GM23338 (cell line): ENCODE measurements at regions not wholly inside any gene's neighbourhood (a gene's known extent, or its start where the extent isn't known, plus 50 kb on each side); places are given as distances from the start of the nearest gene placed in this dataset.

ENCODE experiments used
- ATAC-seq: fragments of 200-7000 bp; cut with Tn5 transposase; 3 replicates; pipeline ENCODE4 v1.9.1; 2020
- DNase-seq: peaks from one replicate; pipeline ENCODE4 v3.0.0-alpha.2; 2015; ENCODE audit warnings: low spot score
- H2AFZ ChIP-seq: fragments of 200-600 bp; sonication (generic); 2 replicates; pipeline ENCODE4 v1.8.0; 2016; ENCODE audit warnings: antibody characterized with exemption, mild to moderate bottlenecking, moderate library complexity
- H3F3A ChIP-seq: fragments of 200-600 bp; sonication (generic); replicated peaks from 2 replicates; pipeline ENCODE4 v1.8.0; 2017; ENCODE audit warnings: antibody characterized with exemption, mixed run types, low read depth
- H3K27ac ChIP-seq: fragments of 200-600 bp; sonication (generic); 2 replicates; pipeline ENCODE4 v1.6.1; 2016; ENCODE audit warnings: low read depth
- H3K27me3 ChIP-seq: fragments of 200-600 bp; sonication (generic); 2 replicates; pipeline ENCODE4 v1.8.0; 2016; ENCODE audit warnings: mild to moderate bottlenecking, mixed run types, moderate library complexity; ENCODE audit not compliant: insufficient read depth
- H3K36me3 ChIP-seq: fragments of 200-600 bp; sonication (generic); 2 replicates; pipeline ENCODE4 v1.8.0; 2016; ENCODE audit warnings: mild to moderate bottlenecking; ENCODE audit not compliant: insufficient read depth
- H3K4me1 ChIP-seq: fragments of 200-600 bp; sonication (generic); 2 replicates; pipeline ENCODE4 v1.8.0; 2016; ENCODE audit warnings: mild to moderate bottlenecking, moderate library complexity; ENCODE audit not compliant: insufficient read depth
- H3K4me2 ChIP-seq: fragments of 200-600 bp; sonication (generic); 2 replicates; pipeline ENCODE4 v1.7.1; 2017; ENCODE audit warnings: mixed run types
- H3K4me3 ChIP-seq: fragments of 200-600 bp; sonication (generic); 2 replicates; pipeline ENCODE4 v1.6.1; 2016; ENCODE audit warnings: mixed run types
- H3K79me2 ChIP-seq: fragments of 200-600 bp; sonication (generic); replicated peaks from 2 replicates; pipeline ENCODE4 v1.8.0; 2017; ENCODE audit warnings: mild to moderate bottlenecking; ENCODE audit not compliant: insufficient read depth
- H3K9me2 ChIP-seq: fragments of 200-600 bp; sonication (generic); 2 replicates; pipeline ENCODE4 v1.8.0; 2017; ENCODE audit not compliant: insufficient read depth
- H4K20me1 ChIP-seq: fragments of 200-600 bp; sonication (generic); replicated peaks from 2 replicates; pipeline ENCODE4 v1.8.0; 2017; ENCODE audit warnings: mild to moderate bottlenecking; ENCODE audit not compliant: insufficient read depth
- H3K27ac Mint-ChIP-seq: 2 replicates; pipeline ENCODE4 v1.8.0; 2020; ENCODE audit warnings: inconsistent platforms, mild to moderate bottlenecking, moderate library complexity, mixed read lengths
- H3K27me3 Mint-ChIP-seq: 3 replicates; pipeline ENCODE4 v1.8.0; 2022; ENCODE audit warnings: low read depth, mild to moderate bottlenecking, moderate library complexity, mixed read lengths, inconsistent platforms; ENCODE audit not compliant: insufficient read depth, poor library complexity
- H3K36me3 Mint-ChIP-seq: 3 replicates; pipeline ENCODE4 v1.8.0; 2021; ENCODE audit warnings: low read depth, mild to moderate bottlenecking, inconsistent platforms, moderate library complexity, mixed read lengths
- H3K4me1 Mint-ChIP-seq: 3 replicates; pipeline ENCODE4 v1.8.0; 2020; ENCODE audit warnings: mild to moderate bottlenecking, inconsistent platforms, mixed read lengths
- H3K4me3 Mint-ChIP-seq: 3 replicates; pipeline ENCODE4 v1.8.0; 2021; ENCODE audit warnings: moderate library complexity, mild to moderate bottlenecking, inconsistent platforms, mixed read lengths
- H3K9me3 Mint-ChIP-seq: 3 replicates; pipeline ENCODE4 v1.8.0; 2020; ENCODE audit warnings: moderate library complexity, mild to moderate bottlenecking, inconsistent platforms, mixed read lengths
- POLR2AphosphoS5 ChIP-seq: IDR thresholded peaks from 2 replicates; pipeline ENCODE4 v1.6.1; 2016; ENCODE audit warnings: antibody characterized with exemption, low read depth
- ZNF462 ChIP-seq: fragments of 250-450 bp; sonication (Bioruptor Pico); IDR thresholded peaks from 2 replicates; pipeline ENCODE4 v1.5.0; 2020; ENCODE audit warnings: mild to moderate bottlenecking, moderate library complexity
- TF ChIP-seq, protein P1 (sequence below): IDR thresholded peaks from 2 replicates; pipeline ENCODE4 v1.6.1; 2016; ENCODE audit warnings: antibody characterized with exemption

DNA sequence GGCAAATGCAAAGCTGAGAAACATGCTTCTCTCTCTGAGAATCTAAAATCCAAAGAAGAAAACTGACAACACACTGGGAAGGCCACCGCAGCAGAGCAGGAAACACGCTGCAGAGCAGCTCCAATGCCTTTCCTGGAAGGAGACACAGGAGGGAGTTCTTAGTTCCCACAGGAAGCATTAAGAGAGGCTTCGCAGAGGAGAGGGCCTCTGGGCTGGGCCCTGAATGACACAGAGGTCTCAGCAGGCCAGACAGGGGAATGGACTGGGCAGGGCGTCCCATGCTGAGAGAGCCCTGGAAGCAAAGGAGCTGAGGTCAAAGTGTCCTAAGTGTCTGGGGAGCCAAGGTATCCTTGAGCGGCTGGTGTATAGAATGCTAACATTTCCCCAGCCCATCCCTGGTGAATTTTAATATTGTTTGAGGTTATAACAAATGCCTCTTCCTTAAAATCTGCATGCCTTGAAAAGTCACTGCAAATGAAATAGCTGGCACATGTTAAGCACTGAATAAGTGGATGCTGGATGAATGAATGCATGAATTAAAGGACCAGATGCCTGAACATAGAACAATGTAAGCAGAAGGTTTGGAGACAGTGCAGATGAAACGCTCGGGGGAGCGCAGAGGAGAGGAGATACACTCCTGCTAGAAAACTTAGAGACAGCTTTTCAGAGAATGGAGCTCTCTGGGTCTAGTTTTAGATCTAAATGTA is 110.0 kb upstream of the SYNDIG1 start:
- H3K27ac ChIP-seq, result no peak overlapping the region
- TF ChIP-seq, protein P1, sequence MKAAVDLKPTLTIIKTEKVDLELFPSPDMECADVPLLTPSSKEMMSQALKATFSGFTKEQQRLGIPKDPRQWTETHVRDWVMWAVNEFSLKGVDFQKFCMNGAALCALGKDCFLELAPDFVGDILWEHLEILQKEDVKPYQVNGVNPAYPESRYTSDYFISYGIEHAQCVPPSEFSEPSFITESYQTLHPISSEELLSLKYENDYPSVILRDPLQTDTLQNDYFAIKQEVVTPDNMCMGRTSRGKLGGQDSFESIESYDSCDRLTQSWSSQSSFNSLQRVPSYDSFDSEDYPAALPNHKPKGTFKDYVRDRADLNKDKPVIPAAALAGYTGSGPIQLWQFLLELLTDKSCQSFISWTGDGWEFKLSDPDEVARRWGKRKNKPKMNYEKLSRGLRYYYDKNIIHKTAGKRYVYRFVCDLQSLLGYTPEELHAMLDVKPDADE, result no peak
- TF ChIP-seq ZNF462 (CRISPR knock-in tag), result peak; percentile 58; the same call in 1 of the 2 replicates
- H3K4me3 ChIP-seq, result no peak overlapping the region
- 0 out of 2 replicates have a peak, but pooled peaks cover 2% of the 10 kb centered on the region for H3K4me1 ChIP-seq
- H3K4me2 ChIP-seq, result no peak overlapping the region
- Mint-ChIP-seq H3K9me3 (peaks cover 8% of the 10 kb centered on the region), H3K27me3 (peaks cover 6% of the 10 kb centered on the region), H3K4me1 (peaks cover 7% of the 10 kb centered on the region; the same call in 2 of the 3 replicates), H3K36me3 (no peaks in the 10 kb centered on the region), H3K27ac (no peak overlapping the region; the same call in 1 of the 2 replicates), H3K4me3 (no peak overlapping the region)
- no peaks in the 10 kb centered on the region for H3F3A ChIP-seq
- H4K20me1 ChIP-seq, result no peaks in the 10 kb centered on the region
- H2AFZ ChIP-seq, result peak overlapping the region; percentile 83
- H3K9me2 ChIP-seq, result no peaks in the 10 kb centered on the region
- H3K79me2 ChIP-seq, result no peaks in the 10 kb centered on the region
- DNase-seq (peak; percentile 18), ATAC-seq (peak; percentile 79)
- H3K36me3 ChIP-seq, result no peaks in the 10 kb centered on the region
- H3K27me3 ChIP-seq, result no peaks in the 10 kb centered on the region

DNA sequence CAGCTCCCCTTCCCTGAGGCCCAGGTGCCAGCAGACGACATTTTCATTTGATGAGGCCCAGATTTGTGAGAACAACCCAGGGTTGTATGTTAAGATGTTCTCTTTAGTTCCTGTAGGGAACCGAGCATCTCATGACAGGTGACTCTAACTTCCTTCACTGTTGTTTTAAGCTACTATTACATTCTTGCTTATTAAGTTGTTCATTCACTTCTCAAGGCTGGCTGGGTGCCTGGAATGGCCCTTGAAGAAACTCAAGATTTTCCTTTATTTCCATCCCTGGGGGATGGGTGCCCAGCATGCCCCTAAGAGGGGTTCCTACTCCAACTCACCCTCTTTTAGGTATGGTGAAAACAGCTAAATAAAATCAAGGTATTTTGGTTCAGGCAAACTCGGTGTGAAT is 111.5 kb upstream of the SYNDIG1 start:
- DNase-seq, result no peak
- Histone ChIP-seq H3K36me3 (no peaks in the 10 kb centered on the region), H3K27me3 (no peaks in the 10 kb centered on the region), H3K4me2 (no peak overlapping the region), H3K79me2 (no peaks in the 10 kb centered on the region), H3F3A (no peaks in the 10 kb centered on the region), H3K27ac (no peak overlapping the region), H2AFZ (peak overlapping the region; percentile 56; the same call in 1 of the 2 replicates), H3K4me1 (0 out of 2 replicates have a peak, but pooled peaks cover 5% of the 10 kb centered on the region), H3K9me2 (no peaks in the 10 kb centered on the region), H3K4me3 (no peak overlapping the region), H4K20me1 (no peaks in the 10 kb centered on the region)
- ATAC-seq, result no peak
- H3K4me1 Mint-ChIP-seq, result peaks cover 19% of the 10 kb centered on the region; the same call in 2 of the 3 replicates
- H3K27ac Mint-ChIP-seq, result no peak overlapping the region
- no peak overlapping the region for H3K4me3 Mint-ChIP-seq
- H3K9me3 Mint-ChIP-seq, result peaks cover 8% of the 10 kb centered on the region
- H3K27me3 Mint-ChIP-seq, result peaks cover 6% of the 10 kb centered on the region
- no peaks in the 10 kb centered on the region for H3K36me3 Mint-ChIP-seq
- TF ChIP-seq POLR2AphosphoS5 (no peak), ZNF462 (CRISPR knock-in tag) (no peak)
